ENCODE measurements at regions not wholly inside any gene's neighbourhood (a gene's known extent, or its start where the extent isn't known, plus 50 kb on each side); places are given as distances from the start of the nearest gene placed in this dataset.

GRCh38 chr2:15706986-15707632 is 115.4 kb downstream of the DDX1 start:
- Histone ChIP-seq H3K27me3 (no peaks in the 10 kb centered on the region), H3K9me3 (no peaks in the 10 kb centered on the region), H3K27ac (no peak overlapping the region), H3K4me3 (no peak overlapping the region), H3K4me1 (no peaks in the 10 kb centered on the region), H3K36me3 (no peaks in the 10 kb centered on the region)
- intact Hi-C loops (cut with DNase I; ENCODE audit: low total_unique reads) = no loop called here
- in situ Hi-C loops (cut with MboI; ENCODE audit: low sequenced_read_pairs in 4 of 4) = no loop called here
- no peak for TF ChIP-seq CTCF (IDR thresholded peaks at IDR 0.05 in 4 of 5, conservative IDR thresholded peaks at IDR 0.05 in 1 of 5)
- no peak for TF ChIP-seq POLR2A (IDR thresholded peaks at IDR 0.05)
- DNase-seq = no peak
- no peak for ATAC-seq

GRCh38 chr2:15708161-15708560 is 116.5 kb downstream of the DDX1 start:
- intact Hi-C loops (cut with DNase I; ENCODE audit: low total_unique reads) (no loop called here), in situ Hi-C loops (cut with MboI; ENCODE audit: low sequenced_read_pairs in 4 of 4) (no loop called here)
- no peaks in the 10 kb centered on the region for H3K9me3 ChIP-seq
- ATAC-seq = no peak
- DNase-seq = no peak
- no peaks in the 10 kb centered on the region for H3K27me3 ChIP-seq
- no peak overlapping the region for H3K4me3 ChIP-seq
- H3K4me1 ChIP-seq = no peaks in the 10 kb centered on the region
- TF ChIP-seq POLR2A (IDR thresholded peaks at IDR 0.05) (no peak), CTCF (IDR thresholded peaks at IDR 0.05 in 4 of 5, conservative IDR thresholded peaks at IDR 0.05 in 1 of 5) (no peak)
- H3K27ac ChIP-seq = no peak overlapping the region
- no peaks in the 10 kb centered on the region for H3K36me3 ChIP-seq

GRCh38 chr2:15708865-15709820 is 117.5 kb downstream of the DDX1 start:
- ATAC-seq (no peak), DNase-seq (no peak)
- in situ Hi-C loops (cut with MboI; ENCODE audit: low sequenced_read_pairs in 4 of 4) (no loop called here), intact Hi-C loops (cut with DNase I; ENCODE audit: low total_unique reads) (no loop called here)
- no peaks in the 10 kb centered on the region for H3K36me3 ChIP-seq
- H3K4me3 ChIP-seq = no peak overlapping the region
- H3K4me1 ChIP-seq = no peaks in the 10 kb centered on the region
- H3K27me3 ChIP-seq = no peaks in the 10 kb centered on the region
- H3K27ac ChIP-seq = peak overlapping the region in 2 of 4 donors; percentile 35 to 41
- TF ChIP-seq POLR2A (IDR thresholded peaks at IDR 0.05) = no peak
- no peak for TF ChIP-seq CTCF (IDR thresholded peaks at IDR 0.05 in 4 of 5, conservative IDR thresholded peaks at IDR 0.05 in 1 of 5)
- H3K9me3 ChIP-seq = no peaks in the 10 kb centered on the region

- TF ChIP-seq CTCF (IDR thresholded peaks at IDR 0.05 in 4 of 5, conservative IDR thresholded peaks at IDR 0.05 in 1 of 5) (no peak), POLR2A (IDR thresholded peaks at IDR 0.05) (no peak)
- Histone ChIP-seq H3K4me3 (no peak overlapping the region), H3K9me3 (no peaks in the 10 kb centered on the region), H3K4me1 (no peaks in the 10 kb centered on the region), H3K27ac (no peak overlapping the region), H3K27me3 (no peaks in the 10 kb centered on the region), H3K36me3 (no peaks in the 10 kb centered on the region)
- intact Hi-C loops (cut with DNase I; ENCODE audit: low total_unique reads) = no loop called here
- no peak for ATAC-seq
- DNase-seq = no peak
- in situ Hi-C loops (cut with MboI; ENCODE audit: low sequenced_read_pairs in 4 of 4) = no loop called here
These were observed 119.6 kb downstream of the DDX1 start for GRCh38 chr2:15711126-15711860.
